Smooth muscle cell (in vitro differentiated cells): ENCODE measurements at regions not wholly inside any gene's neighbourhood (a gene's known extent, or its start where the extent isn't known, plus 50 kb on each side); places are given as distances from the start of the nearest gene placed in this dataset.

Experiments
- DNase-seq: peaks from one replicate; lab custom pipeline; 2025; ENCODE audit not compliant: unreplicated experiment; lab: John Stamatoyannopoulos, UW
- H2AFZ ChIP-seq: fragments of 200-600 bp; sonication (generic); 2 replicates; pipeline ENCODE4 v1.6.0; 2016; ENCODE audit warnings: antibody characterized with exemption, low read depth, mild to moderate bottlenecking
- H3F3A ChIP-seq: fragments of 200-600 bp; sonication (generic); 2 replicates; pipeline ENCODE4 v1.6.0; 2017; ENCODE audit warnings: antibody characterized with exemption, low read depth
- H3K27ac ChIP-seq: fragments of 200-600 bp; sonication (generic); 2 replicates; pipeline ENCODE4 v1.5.1; 2016; ENCODE audit warnings: low read depth, mild to moderate bottlenecking
- H3K27me3 ChIP-seq: fragments of 200-600 bp; sonication (generic); 2 replicates; pipeline ENCODE4 v1.6.1; 2016; ENCODE audit warnings: low read depth, mild to moderate bottlenecking
- H3K36me3 ChIP-seq: fragments of 200-600 bp; sonication (generic); 2 replicates; pipeline ENCODE4 v1.5.1; 2016; ENCODE audit warnings: low read depth
- H3K4me1 ChIP-seq: fragments of 200-600 bp; sonication (generic); 2 replicates; pipeline ENCODE4 v1.5.1; 2016; ENCODE audit warnings: low read depth
- H3K4me2 ChIP-seq: fragments of 200-600 bp; sonication (generic); 2 replicates; pipeline ENCODE4 v1.6.0; 2016; ENCODE audit warnings: mild to moderate bottlenecking
- H3K4me3 ChIP-seq: fragments of 200-600 bp; sonication (generic); 2 replicates; pipeline ENCODE4 v1.5.1; 2016; ENCODE audit warnings: mild to moderate bottlenecking
- H3K79me2 ChIP-seq: fragments of 200-600 bp; sonication (generic); 2 replicates; pipeline ENCODE4 v1.6.0; 2016; ENCODE audit warnings: low read depth, mild to moderate bottlenecking
- H3K9ac ChIP-seq: fragments of 200-600 bp; sonication (generic); 2 replicates; pipeline ENCODE4 v1.6.0; 2016; ENCODE audit warnings: low read depth
- H3K9me3 ChIP-seq: fragments of 200-600 bp; sonication (generic); replicated peaks from 2 replicates; pipeline ENCODE4 v1.5.1; 2016; ENCODE audit warnings: low read depth
- H4K20me1 ChIP-seq: fragments of 200-600 bp; sonication (generic); 2 replicates; pipeline ENCODE4 v1.6.0; 2016; ENCODE audit warnings: low read depth
- WGBS: methylation state at CpG from one replicate; pipeline ENCODE4 v1.1.7; 2016; ENCODE audit warnings: low lambda C conversion rate; 5-methylcytosine and 5-hydroxymethylcytosine counted together
- TF ChIP-seq, protein P1 (sequence below): fragments of 200-600 bp; sonication (generic); IDR thresholded peaks from 2 replicates; pipeline ENCODE4 v1.5.1; 2017; ENCODE audit warnings: borderline replicate concordance, mild to moderate bottlenecking, antibody characterized with exemption; ENCODE audit not compliant: insufficient read depth, poor library complexity, severe bottlenecking

DNA sequence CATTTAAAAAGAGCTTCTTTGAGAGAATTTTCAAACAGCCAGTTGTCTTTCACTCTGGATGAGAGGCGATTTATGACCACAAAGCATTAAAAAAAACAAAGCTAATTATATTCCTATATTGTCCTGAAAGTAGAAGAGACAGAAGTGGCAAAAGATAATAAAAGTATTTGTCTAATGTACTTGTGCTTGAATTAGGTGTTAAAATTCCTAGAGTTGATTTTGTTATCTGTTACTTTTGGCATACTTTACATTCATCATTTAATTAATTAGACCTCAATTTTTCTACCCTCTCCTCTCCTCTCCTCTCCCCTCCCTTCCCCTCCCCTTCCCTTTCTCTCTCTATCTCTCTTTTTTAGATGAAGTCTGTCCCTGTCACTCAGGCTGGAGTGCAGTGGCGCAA lies 635.1 kb upstream of the ZNF385D start:
- Histone ChIP-seq H2AFZ (no peak overlapping the region), H3K27me3 (peaks cover under 1% of the 10 kb centered on the region), H4K20me1 (no peaks in the 10 kb centered on the region), H3K4me1 (no peaks in the 10 kb centered on the region), H3F3A (no peaks in the 10 kb centered on the region), H3K27ac (no peak overlapping the region), H3K79me2 (no peaks in the 10 kb centered on the region), H3K9ac (no peak overlapping the region), H3K36me3 (no peaks in the 10 kb centered on the region), H3K4me2 (no peak overlapping the region), H3K9me3 (no peaks in the 10 kb centered on the region), H3K4me3 (no peak overlapping the region)
- 85% methylated on average over 2 of the region's 2 CpGs for WGBS
- TF ChIP-seq, protein P1, sequence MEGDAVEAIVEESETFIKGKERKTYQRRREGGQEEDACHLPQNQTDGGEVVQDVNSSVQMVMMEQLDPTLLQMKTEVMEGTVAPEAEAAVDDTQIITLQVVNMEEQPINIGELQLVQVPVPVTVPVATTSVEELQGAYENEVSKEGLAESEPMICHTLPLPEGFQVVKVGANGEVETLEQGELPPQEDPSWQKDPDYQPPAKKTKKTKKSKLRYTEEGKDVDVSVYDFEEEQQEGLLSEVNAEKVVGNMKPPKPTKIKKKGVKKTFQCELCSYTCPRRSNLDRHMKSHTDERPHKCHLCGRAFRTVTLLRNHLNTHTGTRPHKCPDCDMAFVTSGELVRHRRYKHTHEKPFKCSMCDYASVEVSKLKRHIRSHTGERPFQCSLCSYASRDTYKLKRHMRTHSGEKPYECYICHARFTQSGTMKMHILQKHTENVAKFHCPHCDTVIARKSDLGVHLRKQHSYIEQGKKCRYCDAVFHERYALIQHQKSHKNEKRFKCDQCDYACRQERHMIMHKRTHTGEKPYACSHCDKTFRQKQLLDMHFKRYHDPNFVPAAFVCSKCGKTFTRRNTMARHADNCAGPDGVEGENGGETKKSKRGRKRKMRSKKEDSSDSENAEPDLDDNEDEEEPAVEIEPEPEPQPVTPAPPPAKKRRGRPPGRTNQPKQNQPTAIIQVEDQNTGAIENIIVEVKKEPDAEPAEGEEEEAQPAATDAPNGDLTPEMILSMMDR = no peak
- no peak for DNase-seq

DNA sequence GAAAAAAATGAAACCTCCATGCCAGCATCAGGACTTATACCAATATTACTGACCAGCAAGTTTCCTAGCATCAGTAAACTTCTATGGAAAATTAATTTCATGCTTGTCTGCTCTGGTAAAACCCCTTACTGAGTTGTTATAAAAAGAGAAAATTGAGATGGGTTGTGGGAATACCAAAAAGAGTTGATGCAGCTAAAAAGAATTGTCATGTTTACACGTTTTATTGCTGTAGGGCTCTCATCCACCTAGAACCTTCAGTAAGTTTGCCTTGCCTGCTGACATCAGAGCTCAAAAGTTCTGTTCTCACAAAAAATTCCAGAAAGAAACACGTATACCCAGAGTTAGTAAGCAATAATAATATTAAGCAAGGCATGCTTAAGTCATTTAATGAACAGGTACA lies 641.3 kb upstream of the ZNF385D start:
- H3K4me2 ChIP-seq = no peak overlapping the region
- H3K4me3 ChIP-seq = no peak overlapping the region
- no peaks in the 10 kb centered on the region for H3K9me3 ChIP-seq
- no peak overlapping the region for H3K9ac ChIP-seq
- H2AFZ ChIP-seq = no peak overlapping the region
- no peaks in the 10 kb centered on the region for H3K4me1 ChIP-seq
- H4K20me1 ChIP-seq = no peaks in the 10 kb centered on the region
- TF ChIP-seq, protein P1 = no peak
- H3K27me3 ChIP-seq = peaks cover 14% of the 10 kb centered on the region
- H3K36me3 ChIP-seq = no peaks in the 10 kb centered on the region
- no peaks in the 10 kb centered on the region for H3K79me2 ChIP-seq
- 30% methylated on average over 2 of the region's 2 CpGs for WGBS
- DNase-seq = no peak
- H3K27ac ChIP-seq = no peak overlapping the region
- H3F3A ChIP-seq = no peaks in the 10 kb centered on the region

DNA sequence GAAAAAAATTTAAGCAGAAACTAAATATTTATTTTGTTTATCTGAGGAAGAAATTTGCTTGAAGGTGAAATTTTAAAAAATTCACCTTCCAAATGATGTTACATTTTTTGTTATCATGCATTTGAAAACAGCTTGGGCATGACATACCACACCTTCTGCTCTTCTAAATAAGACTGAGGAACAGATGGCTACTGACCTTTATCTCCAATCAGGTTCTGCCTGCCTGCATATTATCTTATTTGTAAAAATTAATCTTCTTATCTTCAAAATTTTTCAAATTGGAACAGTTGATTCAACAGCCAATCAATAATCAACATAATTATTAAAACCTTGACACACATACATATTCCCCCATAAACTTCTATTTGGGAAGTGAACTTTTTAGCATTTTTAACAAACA lies 641.8 kb upstream of the ZNF385D start:
- Histone ChIP-seq H3K4me2 (no peak overlapping the region), H3F3A (no peaks in the 10 kb centered on the region), H4K20me1 (no peaks in the 10 kb centered on the region), H3K36me3 (no peaks in the 10 kb centered on the region), H3K9ac (no peak overlapping the region), H2AFZ (no peak overlapping the region), H3K9me3 (no peaks in the 10 kb centered on the region), H3K79me2 (no peaks in the 10 kb centered on the region), H3K4me3 (no peak overlapping the region), H3K4me1 (no peaks in the 10 kb centered on the region), H3K27me3 (peaks cover 14% of the 10 kb centered on the region), H3K27ac (no peak overlapping the region)
- DNase-seq = no peak
- TF ChIP-seq, protein P1 = no peak

DNA sequence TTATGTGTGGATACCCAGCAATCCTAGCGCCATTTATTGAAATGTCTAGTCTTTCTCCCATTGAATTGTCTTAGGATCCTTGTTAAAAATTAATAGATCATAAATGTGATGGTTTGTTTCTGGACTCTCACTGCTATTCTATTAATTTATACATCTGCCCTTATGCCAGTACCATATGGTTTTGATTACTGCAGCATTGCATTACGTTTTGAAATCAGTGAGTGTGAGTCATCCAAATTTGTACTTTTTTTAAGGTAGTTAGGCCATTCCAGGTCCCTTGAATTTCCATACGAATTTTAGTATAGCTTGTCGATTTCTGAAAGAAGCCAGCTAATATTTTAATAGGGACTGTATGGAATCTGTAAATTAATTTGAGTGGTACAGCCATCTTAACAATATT lies 648.6 kb upstream of the ZNF385D start:
- H3F3A ChIP-seq = no peaks in the 10 kb centered on the region
- H3K27me3 ChIP-seq = peaks cover 3% of the 10 kb centered on the region
- H2AFZ ChIP-seq = no peak overlapping the region
- TF ChIP-seq, protein P1 = no peak
- H4K20me1 ChIP-seq = no peaks in the 10 kb centered on the region
- H3K9ac ChIP-seq = no peak overlapping the region
- no peaks in the 10 kb centered on the region for H3K4me1 ChIP-seq
- H3K4me2 ChIP-seq = no peak overlapping the region
- H3K4me3 ChIP-seq = no peak overlapping the region
- H3K27ac ChIP-seq = no peak overlapping the region
- 66% methylated on average over 4 of the region's 4 CpGs for WGBS
- no peaks in the 10 kb centered on the region for H3K36me3 ChIP-seq
- H3K9me3 ChIP-seq = no peaks in the 10 kb centered on the region
- DNase-seq = no peak
- H3K79me2 ChIP-seq = no peaks in the 10 kb centered on the region
